VCaP (cell line): ENCODE measurements at regions not wholly inside any gene's neighbourhood (a gene's known extent, or its start where the extent isn't known, plus 50 kb on each side); places are given as distances from the start of the nearest gene placed in this dataset.

Experiments used
- H3K27ac ChIP-seq: fragments of 450-650 bp; 2 replicates; pipeline ENCODE4 v1.5.1; 2017
- CTCF ChIP-seq: fragments of 450-650 bp; conservative IDR thresholded peaks from 2 replicates; pipeline ENCODE4 v1.5.1; 2017; ENCODE audit warnings: mild to moderate bottlenecking, moderate library complexity

GRCh38 chr6:130647246-130647645, 180.0 kb upstream of the SMLR1 start:
- no peak for TF ChIP-seq CTCF
- no peak overlapping the region for H3K27ac ChIP-seq

DNA sequence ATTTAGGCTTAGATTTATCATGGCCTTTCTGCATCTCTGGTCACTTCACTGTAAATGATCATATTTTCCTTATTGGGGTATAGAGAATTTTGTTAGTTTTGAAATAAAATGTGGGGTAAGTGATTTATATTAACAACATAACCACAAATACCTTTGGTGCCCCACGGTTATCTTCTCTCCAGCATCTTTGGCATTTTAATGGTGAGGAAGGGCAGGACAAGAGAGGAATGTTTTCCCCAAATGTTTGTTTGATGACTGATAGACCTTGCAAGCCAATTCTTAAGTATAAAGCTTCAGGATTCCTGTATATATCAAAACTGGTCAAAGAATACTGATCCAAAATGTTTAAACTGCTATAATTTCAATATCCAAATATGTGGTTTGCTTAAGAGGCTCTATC, 171.6 kb upstream of the SMLR1 start:
- TF ChIP-seq CTCF = no peak
- no peak overlapping the region for H3K27ac ChIP-seq

DNA sequence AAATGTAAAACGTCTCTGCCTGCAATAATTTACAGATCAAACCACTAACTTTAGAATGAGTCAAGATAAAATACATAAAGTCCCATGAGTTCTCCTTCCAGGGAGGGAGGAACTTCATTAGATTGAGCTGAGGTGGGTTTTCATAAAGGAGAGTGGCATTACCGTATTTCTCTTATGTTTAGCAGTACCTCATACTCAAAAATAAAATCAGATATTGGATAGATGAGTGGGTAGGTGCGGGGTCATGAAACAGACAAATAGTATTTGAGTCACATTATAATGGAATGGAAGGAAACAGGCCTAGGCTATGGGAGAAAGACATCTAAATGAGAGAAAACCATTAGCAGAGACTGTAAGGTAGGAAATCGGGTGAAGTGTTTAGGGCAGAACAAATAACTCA, 166.1 kb upstream of the SMLR1 start:
- TF ChIP-seq CTCF = no peak
- H3K27ac ChIP-seq = no peak overlapping the region

DNA sequence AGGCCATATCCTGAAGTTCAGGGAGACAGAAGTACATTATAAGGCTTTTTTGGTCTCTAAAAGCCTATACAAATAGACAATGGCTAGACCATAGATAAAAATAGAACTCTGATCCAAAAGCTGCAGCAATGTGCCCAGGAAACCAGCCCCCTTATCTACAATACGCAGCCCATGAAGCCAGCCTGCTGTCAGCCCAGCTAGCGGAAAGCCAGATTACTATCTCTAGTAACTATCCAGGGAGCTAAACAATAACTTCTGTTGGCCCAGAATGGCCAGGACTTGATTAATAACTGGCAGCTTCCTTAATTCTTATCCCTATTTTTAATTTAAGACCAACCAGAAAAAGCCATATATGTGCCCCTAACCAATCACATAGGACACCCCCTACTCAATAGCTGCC, 160.4 kb upstream of the SMLR1 start:
- TF ChIP-seq CTCF = no peak

DNA sequence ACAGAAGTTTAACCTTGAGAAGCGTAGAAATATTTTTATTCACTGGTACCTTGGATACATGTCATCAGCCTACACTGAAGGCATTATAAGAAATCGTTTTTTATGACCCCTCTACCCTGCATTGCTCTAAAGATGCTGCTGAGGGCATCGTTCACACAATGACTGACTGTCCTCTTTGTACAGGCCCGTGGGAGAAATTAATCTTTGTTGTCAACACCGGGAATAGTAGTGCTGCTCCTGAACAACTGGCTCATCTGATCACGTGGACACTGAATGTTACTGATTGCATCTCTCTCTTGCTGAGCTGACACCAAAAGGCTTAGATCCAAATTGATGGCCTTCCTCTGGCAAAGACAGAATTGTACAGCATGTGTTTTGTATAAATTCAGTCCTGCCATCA, 157.1 kb upstream of the SMLR1 start:
- no peak overlapping the region for H3K27ac ChIP-seq

More for the DNA sequence above, 160.4 kb upstream of the SMLR1 start:
- no peak overlapping the region for H3K27ac ChIP-seq

DNA sequence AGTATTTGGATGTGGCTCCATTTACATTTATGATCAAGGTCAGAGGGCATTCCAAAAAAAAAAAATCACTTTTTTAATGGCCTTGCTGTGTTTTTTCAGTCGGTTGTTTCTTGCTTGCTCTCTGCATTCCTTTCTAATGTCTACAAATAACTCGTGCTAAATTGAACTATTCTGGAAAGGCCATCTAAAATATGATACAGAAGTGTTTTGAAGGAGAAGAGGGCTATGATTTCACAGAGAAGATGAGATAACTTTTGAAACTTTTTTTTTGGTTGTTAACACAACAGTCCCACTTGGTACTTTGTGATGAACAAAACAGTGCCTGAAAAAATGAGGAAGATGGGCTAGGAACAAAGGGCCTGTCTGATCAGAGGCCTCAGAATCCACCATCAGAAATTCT, 156.1 kb upstream of the SMLR1 start:
- H3K27ac ChIP-seq = no peak overlapping the region
- no peak for TF ChIP-seq CTCF

More for the DNA sequence above, 157.1 kb upstream of the SMLR1 start:
- no peak for TF ChIP-seq CTCF

DNA sequence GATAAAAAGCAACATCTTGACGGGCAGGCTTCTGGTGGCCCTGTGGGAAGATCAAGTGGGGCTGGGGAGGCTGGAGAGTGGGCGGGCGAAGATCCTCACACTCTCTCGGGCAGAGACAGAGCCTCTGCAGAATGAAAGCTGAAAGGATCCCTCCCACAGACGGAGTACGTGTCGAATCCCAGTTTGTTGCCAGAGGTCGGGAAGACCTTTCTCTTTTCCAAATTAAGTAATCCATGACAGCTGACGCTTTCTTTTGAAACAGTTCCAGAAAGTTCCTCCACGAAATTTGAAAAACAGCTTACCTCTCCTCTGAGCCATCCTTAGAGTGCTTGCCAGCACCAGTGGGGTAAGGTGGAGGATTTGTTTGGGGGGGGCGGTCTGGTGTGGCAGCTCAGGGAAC, 155.6 kb upstream of the SMLR1 start:
- TF ChIP-seq CTCF = no peak
- H3K27ac ChIP-seq = no peak overlapping the region

DNA sequence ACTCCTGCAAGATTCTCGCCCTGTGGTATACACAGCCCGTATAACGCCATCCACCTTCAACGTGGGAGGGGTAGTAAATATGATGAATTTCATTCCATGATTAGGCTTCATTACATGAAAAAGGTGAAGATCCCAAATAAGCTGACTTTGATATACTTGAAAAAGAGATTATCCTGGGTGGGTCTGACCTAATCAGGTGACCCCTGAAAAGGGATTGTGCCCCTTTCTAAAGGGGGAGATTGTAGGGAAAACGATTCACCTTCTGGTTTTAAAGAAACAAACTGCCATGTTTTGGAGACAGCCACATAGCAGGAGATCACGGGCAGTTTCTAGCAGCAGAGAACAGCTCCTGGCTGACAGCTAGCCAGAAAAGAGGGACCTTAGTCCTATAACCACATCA, 155.1 kb upstream of the SMLR1 start:
- H3K27ac ChIP-seq = no peak overlapping the region
- no peak for TF ChIP-seq CTCF
